Nephron (organoid): ENCODE measurements at regions not wholly inside any gene's neighbourhood (a gene's known extent, or its start where the extent isn't known, plus 50 kb on each side); places are given as distances from the start of the nearest gene placed in this dataset.
"Not testable (repeated sequence)": the region's sequence is repeated elsewhere in the genome, so short reads cannot be mapped to it uniquely, and the experiment has no call there.

Experiments used
- H3K27ac Mint-ChIP-seq, 3 experiments: 2 replicates each; pipeline ENCODE4 v1.8.0; 2020; ENCODE audit warnings: mixed read lengths in 3 of 3, mild to moderate bottlenecking in 2 of 3, moderate library complexity in 1 of 3
- H3K27me3 Mint-ChIP-seq: 2 replicates; pipeline ENCODE4 v1.8.0; 2021; ENCODE audit warnings: low read depth, mild to moderate bottlenecking, moderate library complexity, mixed read lengths
- H3K36me3 Mint-ChIP-seq: 2 replicates; pipeline ENCODE4 v1.8.0; 2020; ENCODE audit warnings: low read depth, mixed read lengths
- H3K4me1 Mint-ChIP-seq: 2 replicates; pipeline ENCODE4 v1.8.0; 2020; ENCODE audit warnings: mixed read lengths
- H3K4me3 Mint-ChIP-seq, 3 experiments: 2 replicates each; pipeline ENCODE4 v1.8.0; 2020; ENCODE audit warnings: mild to moderate bottlenecking in 3 of 3, mixed read lengths in 3 of 3, moderate library complexity in 2 of 3
- H3K9me3 Mint-ChIP-seq: 2 replicates; pipeline ENCODE4 v1.8.0; 2020; ENCODE audit warnings: mixed read lengths
- CTCF ChIP-seq, 3 experiments: fragments of 200-600 bp; sonication (generic); IDR thresholded peaks; one replicate each; pipeline ENCODE4 v1.5.0; 2021; ENCODE audit warnings: antibody characterized with exemption in 3 of 3; ENCODE audit not compliant: unreplicated experiment in 3 of 3

- Mint-ChIP-seq H3K27me3 (peaks cover 95% of the 10 kb centered on the region), H3K9me3 (peaks cover 14% of the 10 kb centered on the region), H3K27ac (no peak overlapping the region), H3K4me3 (no peak overlapping the region), H3K4me1 (peaks cover 14% of the 10 kb centered on the region), H3K36me3 (no peaks in the 10 kb centered on the region)
- no peak for TF ChIP-seq CTCF (IDR thresholded peaks at IDR 0.05; ENCODE audit: unreplicated experiment in 3 of 3)
These were observed 109.3 kb downstream of the ADRA2C start for GRCh38 chr4:3875466-3875865.

GRCh38 chr4:3876057-3876845, 110.1 kb downstream of the ADRA2C start:
- not testable (repeated sequence) for H3K4me1 Mint-ChIP-seq, H3K27ac Mint-ChIP-seq, H3K36me3 Mint-ChIP-seq, H3K4me3 Mint-ChIP-seq
- peaks cover 14% of the 10 kb centered on the region for H3K9me3 Mint-ChIP-seq
- H3K27me3 Mint-ChIP-seq: peaks cover 94% of the 10 kb centered on the region

GRCh38 chr4:3877236-3877635, 111.1 kb downstream of the ADRA2C start:
- no peak overlapping the region for H3K4me3 Mint-ChIP-seq
- H3K36me3 Mint-ChIP-seq: no peaks in the 10 kb centered on the region
- peaks cover 90% of the 10 kb centered on the region for H3K27me3 Mint-ChIP-seq
- H3K4me1 Mint-ChIP-seq: peaks cover 9% of the 10 kb centered on the region
- peaks cover 14% of the 10 kb centered on the region for H3K9me3 Mint-ChIP-seq
- TF ChIP-seq CTCF (IDR thresholded peaks at IDR 0.05; ENCODE audit: unreplicated experiment in 3 of 3): no peak
- H3K27ac Mint-ChIP-seq: no peak overlapping the region

GRCh38 chr4:3877868-3878267, 111.7 kb downstream of the ADRA2C start:
- Mint-ChIP-seq H3K4me1 (peaks cover 8% of the 10 kb centered on the region), H3K36me3 (no peaks in the 10 kb centered on the region), H3K27me3 (peaks cover 90% of the 10 kb centered on the region), H3K4me3 (no peak overlapping the region), H3K9me3 (peaks cover 14% of the 10 kb centered on the region), H3K27ac (no peak overlapping the region)
- no peak for TF ChIP-seq CTCF (IDR thresholded peaks at IDR 0.05; ENCODE audit: unreplicated experiment in 3 of 3)

- H3K27ac Mint-ChIP-seq: no peak overlapping the region
- H3K27me3 Mint-ChIP-seq: peaks cover 85% of the 10 kb centered on the region
- peaks cover 14% of the 10 kb centered on the region for H3K9me3 Mint-ChIP-seq
- no peak for TF ChIP-seq CTCF (IDR thresholded peaks at IDR 0.05; ENCODE audit: unreplicated experiment in 3 of 3)
- no peak overlapping the region for H3K4me3 Mint-ChIP-seq
- no peaks in the 10 kb centered on the region for H3K36me3 Mint-ChIP-seq
- peaks cover 6% of the 10 kb centered on the region for H3K4me1 Mint-ChIP-seq
These were observed 112.5 kb downstream of the ADRA2C start for GRCh38 chr4:3878678-3879077.

- peaks cover 6% of the 10 kb centered on the region for H3K4me1 Mint-ChIP-seq
- H3K36me3 Mint-ChIP-seq: no peaks in the 10 kb centered on the region
- TF ChIP-seq CTCF (IDR thresholded peaks at IDR 0.05; ENCODE audit: unreplicated experiment in 3 of 3): no peak
- no peak overlapping the region for H3K4me3 Mint-ChIP-seq
- H3K27ac Mint-ChIP-seq: no peak overlapping the region
- H3K9me3 Mint-ChIP-seq: peaks cover 14% of the 10 kb centered on the region
- peaks cover 80% of the 10 kb centered on the region for H3K27me3 Mint-ChIP-seq
These were observed 113.8 kb downstream of the ADRA2C start for GRCh38 chr4:3879681-3880614.
